ENCODE measurements at regions not wholly inside any gene's neighbourhood (a gene's known extent, or its start where the extent isn't known, plus 50 kb on each side); places are given as distances from the start of the nearest gene placed in this dataset.
"Not testable (repeated sequence)": the region's sequence is repeated elsewhere in the genome, so short reads cannot be mapped to it uniquely, and the experiment has no call there.

DNA sequence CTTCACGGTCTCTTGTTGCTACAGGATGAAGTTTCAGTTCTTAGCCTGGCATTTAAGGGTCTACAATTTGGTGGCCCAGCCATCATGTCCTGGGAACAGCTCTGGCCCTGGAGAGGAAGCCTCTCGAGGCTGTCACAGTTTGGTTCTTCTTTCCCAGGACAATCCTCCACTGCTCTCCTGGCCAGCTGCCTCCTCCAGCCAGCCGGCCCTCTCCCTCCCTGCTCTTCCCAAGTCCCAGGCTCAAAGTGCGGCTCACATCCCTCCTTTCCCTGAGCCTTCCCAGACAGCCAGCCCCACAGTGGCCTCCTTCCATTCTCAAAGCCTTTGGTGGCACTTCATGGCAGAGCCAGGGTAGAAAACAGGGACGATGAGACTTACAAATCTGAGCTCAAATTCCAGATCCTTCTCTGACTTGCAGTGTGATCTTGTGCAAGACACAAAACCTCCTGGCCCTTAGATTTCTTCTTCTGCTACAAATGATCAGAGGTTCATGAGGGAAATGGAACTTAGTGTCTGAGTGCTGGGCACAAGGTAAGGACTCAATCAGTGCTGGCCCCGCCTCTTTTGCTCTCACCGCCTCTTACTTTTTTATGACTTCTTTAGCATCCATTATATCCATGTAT lies 223.8 kb upstream of the ECI2 start:
- Histone ChIP-seq H3K27me3 (ENCODE audit: control insufficient read depth, insufficient read depth, low read length) (no peaks in the 10 kb centered on the region), H3K36me3 (ENCODE audit: control insufficient read depth, insufficient read depth, low read length) (no peaks in the 10 kb centered on the region), H3K4me3 (ENCODE audit: low read depth, low read length) (no peak overlapping the region)
- POLR2A ChIA-PET = interaction anchor here (0.6 kb wide), 1 partner anchor 83 kb away, joined by 3 read pairs; no protein-coding TSS in a partner anchor
- no peak for DNase-seq (ENCODE audit: low read depth)
- CTCF ChIA-PET = interaction anchor here (2.5 kb wide), 1 partner anchor 12 kb away, joined by 12 read pairs; no protein-coding TSS in a partner anchor
- TF ChIP-seq, protein P1, sequence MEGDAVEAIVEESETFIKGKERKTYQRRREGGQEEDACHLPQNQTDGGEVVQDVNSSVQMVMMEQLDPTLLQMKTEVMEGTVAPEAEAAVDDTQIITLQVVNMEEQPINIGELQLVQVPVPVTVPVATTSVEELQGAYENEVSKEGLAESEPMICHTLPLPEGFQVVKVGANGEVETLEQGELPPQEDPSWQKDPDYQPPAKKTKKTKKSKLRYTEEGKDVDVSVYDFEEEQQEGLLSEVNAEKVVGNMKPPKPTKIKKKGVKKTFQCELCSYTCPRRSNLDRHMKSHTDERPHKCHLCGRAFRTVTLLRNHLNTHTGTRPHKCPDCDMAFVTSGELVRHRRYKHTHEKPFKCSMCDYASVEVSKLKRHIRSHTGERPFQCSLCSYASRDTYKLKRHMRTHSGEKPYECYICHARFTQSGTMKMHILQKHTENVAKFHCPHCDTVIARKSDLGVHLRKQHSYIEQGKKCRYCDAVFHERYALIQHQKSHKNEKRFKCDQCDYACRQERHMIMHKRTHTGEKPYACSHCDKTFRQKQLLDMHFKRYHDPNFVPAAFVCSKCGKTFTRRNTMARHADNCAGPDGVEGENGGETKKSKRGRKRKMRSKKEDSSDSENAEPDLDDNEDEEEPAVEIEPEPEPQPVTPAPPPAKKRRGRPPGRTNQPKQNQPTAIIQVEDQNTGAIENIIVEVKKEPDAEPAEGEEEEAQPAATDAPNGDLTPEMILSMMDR (IDR thresholded peaks at IDR 0.05; ENCODE audit: insufficient read depth, low read depth, low read length) = no peak

DNA sequence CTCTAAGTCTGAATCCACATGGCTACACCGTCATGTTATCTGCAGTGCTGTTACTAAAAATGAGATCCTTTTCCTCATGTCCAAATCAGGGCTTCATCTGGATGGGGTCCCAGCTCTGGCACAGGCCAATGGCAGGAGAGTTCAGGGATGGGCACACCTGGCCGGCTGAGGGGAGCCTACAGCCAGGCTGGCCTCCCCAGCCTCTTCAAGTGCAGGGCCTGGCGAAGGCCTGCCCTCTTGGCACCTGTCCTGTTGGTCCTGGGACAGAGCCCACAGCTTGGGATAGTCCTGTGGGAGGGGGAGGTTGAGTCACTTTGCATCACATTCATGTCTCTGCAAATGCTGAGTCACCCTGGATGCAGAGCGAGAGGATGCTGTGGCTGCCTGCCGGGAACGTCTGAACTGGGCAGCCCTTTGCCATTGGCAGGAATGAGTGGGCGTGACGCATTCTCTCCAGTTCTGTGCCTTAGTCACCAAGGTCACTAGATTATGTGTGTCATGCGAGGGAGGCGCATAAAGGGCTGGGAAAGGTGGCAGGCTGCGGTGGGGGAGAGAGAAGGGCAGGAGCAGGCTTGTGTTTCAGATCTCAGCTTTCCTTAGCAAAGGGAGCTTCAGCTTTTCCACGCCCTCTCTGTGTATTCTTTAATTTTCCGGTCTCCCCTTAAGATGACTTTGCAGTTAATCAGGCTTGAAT lies 223.2 kb upstream of the ECI2 start:
- DNase-seq (ENCODE audit: low read depth) = peak; percentile 98
- H3K4me3 ChIP-seq (ENCODE audit: low read depth, low read length) = no peak overlapping the region

DNA sequence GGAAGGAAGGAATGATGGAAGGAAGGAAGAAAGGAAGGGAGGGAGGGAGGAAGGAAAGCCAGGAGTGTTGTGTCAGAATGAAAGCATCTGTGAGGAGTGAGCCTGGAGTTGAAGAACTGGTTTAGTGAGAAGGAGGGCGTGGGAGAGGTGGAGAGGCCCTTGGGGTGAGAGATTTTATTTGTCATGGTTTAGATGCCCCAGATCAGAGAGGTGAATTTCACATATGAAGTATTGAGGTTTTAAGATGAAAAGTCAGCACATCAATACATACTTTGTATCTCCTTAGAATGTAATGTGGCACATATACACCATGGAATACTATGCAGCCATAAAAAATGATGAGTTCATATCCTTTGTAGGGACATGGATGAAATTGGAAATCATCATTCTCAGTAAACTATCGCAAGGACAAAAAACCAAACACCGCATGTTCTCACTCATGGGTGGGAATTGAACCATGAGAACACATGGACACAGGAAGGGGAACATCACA lies 222.3 kb upstream of the ECI2 start:
- H3K36me3 ChIP-seq (ENCODE audit: control insufficient read depth, insufficient read depth, low read length); H3K27me3 ChIP-seq (ENCODE audit: control insufficient read depth, insufficient read depth, low read length); DNase-seq (ENCODE audit: low read depth); H3K4me3 ChIP-seq (ENCODE audit: low read depth, low read length); POLR2A ChIA-PET: not testable (repeated sequence)
- CTCF ChIA-PET = interaction anchor here (2.5 kb wide), 1 partner anchor 13 kb away, joined by 12 read pairs; no protein-coding TSS in a partner anchor

More for the DNA sequence above, 223.2 kb upstream of the ECI2 start:
- CTCF ChIA-PET = interaction anchor here (2.5 kb wide), 1 partner anchor 12 kb away, joined by 12 read pairs; no protein-coding TSS in a partner anchor
- Histone ChIP-seq H3K36me3 (ENCODE audit: control insufficient read depth, insufficient read depth, low read length) (no peaks in the 10 kb centered on the region), H3K27me3 (ENCODE audit: control insufficient read depth, insufficient read depth, low read length) (no peaks in the 10 kb centered on the region)
- TF ChIP-seq, protein P1 (IDR thresholded peaks at IDR 0.05; ENCODE audit: insufficient read depth, low read depth, low read length) = no peak
- POLR2A ChIA-PET = no interaction called here

DNA sequence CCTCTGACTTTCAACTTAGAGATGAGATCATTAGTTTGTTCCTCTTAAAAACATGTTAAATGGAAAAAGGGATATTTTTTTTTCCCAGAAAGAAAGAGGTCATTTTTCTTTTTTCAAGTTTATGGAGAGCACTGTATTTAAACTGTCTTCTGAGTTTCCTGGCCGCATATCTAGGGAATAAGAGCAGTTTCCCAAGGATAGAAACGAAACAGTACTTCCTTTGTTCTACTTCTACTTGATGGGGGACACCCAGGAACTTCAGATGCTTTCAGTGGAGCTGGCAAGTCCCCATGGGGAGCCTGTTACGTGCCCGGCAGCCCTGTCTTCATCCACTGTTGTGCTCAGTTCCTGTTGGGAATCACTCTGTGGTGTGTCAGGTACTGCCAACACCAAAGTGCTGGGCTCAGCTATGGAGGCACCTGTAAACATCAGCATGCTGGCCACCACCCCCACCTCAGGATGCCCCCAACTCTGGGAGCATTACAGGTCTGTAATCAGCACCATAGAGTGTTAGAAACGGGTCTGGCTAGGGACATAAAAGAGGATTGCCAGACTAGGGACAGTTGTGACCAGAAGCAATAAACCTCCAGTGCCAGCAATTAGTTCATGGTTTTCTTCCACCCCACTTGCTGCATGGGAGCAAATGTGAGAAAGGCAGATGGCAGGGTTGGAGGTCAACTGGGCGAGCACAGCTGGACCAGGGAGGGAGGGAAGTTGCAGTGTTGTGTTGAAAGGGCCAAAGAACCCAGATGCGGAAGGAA lies 221.7 kb upstream of the ECI2 start:
- no peaks in the 10 kb centered on the region for H3K27me3 ChIP-seq (ENCODE audit: control insufficient read depth, insufficient read depth, low read length)
- no peak overlapping the region for H3K4me3 ChIP-seq (ENCODE audit: low read depth, low read length)
- CTCF ChIA-PET = no interaction called here
- no peak for DNase-seq (ENCODE audit: low read depth)
- TF ChIP-seq, protein P1 (IDR thresholded peaks at IDR 0.05; ENCODE audit: insufficient read depth, low read depth, low read length) = no peak
- no peaks in the 10 kb centered on the region for H3K36me3 ChIP-seq (ENCODE audit: control insufficient read depth, insufficient read depth, low read length)
- POLR2A ChIA-PET = no interaction called here

DNA sequence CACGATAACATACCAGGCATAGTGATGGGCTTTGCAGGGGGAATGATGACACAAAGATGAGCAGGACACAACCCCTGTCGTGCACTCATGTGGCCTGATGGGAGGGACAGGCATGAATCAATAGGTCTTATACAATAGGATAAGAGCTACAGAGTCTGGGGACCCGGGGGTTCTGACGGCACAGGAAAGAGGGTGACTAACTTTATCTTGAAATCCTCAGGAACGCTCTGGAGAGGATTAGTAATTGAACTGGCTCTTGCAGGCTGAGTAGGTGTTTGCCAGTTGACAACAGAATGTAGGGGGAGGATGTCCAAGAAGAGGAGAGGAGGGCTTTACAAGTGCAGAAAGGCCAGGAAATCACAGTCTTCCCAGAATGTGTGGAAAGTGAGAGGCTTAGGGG lies 219.9 kb upstream of the ECI2 start:
- DNase-seq (ENCODE audit: low read depth) = peak; percentile 46
- ChIA-PET CTCF (no interaction called here), POLR2A (interaction anchor here (0.5 kb wide), 1 partner anchor 38 kb away, joined by 3 read pairs; no protein-coding TSS in a partner anchor)
- Histone ChIP-seq H3K4me3 (ENCODE audit: low read depth, low read length) (no peak overlapping the region), H3K36me3 (ENCODE audit: control insufficient read depth, insufficient read depth, low read length) (no peaks in the 10 kb centered on the region), H3K27me3 (ENCODE audit: control insufficient read depth, insufficient read depth, low read length) (no peaks in the 10 kb centered on the region)
- TF ChIP-seq, protein P1 (IDR thresholded peaks at IDR 0.05; ENCODE audit: insufficient read depth, low read depth, low read length) = no peak
